B cell (primary cell): ENCODE measurements at regions not wholly inside any gene's neighbourhood (a gene's known extent, or its start where the extent isn't known, plus 50 kb on each side); places are given as distances from the start of the nearest gene placed in this dataset.

Source experiments
- ATAC-seq: fragments of 200-7000 bp; cut with Tn5 transposase; one replicate; pipeline ENCODE4 v1.10.0; 2021; ENCODE audit warnings: low read depth, mild to moderate bottlenecking, moderate number of reproducible peaks, moderate library complexity
- CTCF ChIA-PET: fragments of 350-600 bp; sonication (Branson Sonifier 250); formaldehyde crosslinking; loops from one replicate; lab custom pipeline; 2021; ENCODE audit warnings: antibody characterized with exemption, inconsistent platforms; lab: Charles Lee
- POLR2A ChIA-PET: fragments of 350-600 bp; sonication (Branson Sonifier 250); formaldehyde crosslinking; loops from one replicate; lab custom pipeline; 2021; ENCODE audit warnings: antibody characterized with exemption; lab: Charles Lee
- DNase-seq: peaks from one replicate; pipeline ENCODE4 v3.0.0; 2013
- H2AFZ ChIP-seq: 2 replicates; pipeline ENCODE4 v1.6.1; 2012; ENCODE audit warnings: mild to moderate bottlenecking, low read depth, low read length; ENCODE audit not compliant: insufficient read depth, poor library complexity, severe bottlenecking
- H3K27ac ChIP-seq, 2 donors: 1 replicate in 1 of 2; 2 replicates in 1 of 2; pipeline ENCODE4 v1.5.1; 2012 to 2013; ENCODE audit warnings: low read length in 2 of 2, mild to moderate bottlenecking in 2 of 2, moderate library complexity in 1 of 2
- H3K27me3 ChIP-seq, 4 experiments: fragments of 200-600 bp in 1 of 4; sonication (generic) in 1 of 4; replicated peaks in 1 of 4; 1 replicate in 2 of 4; 2 replicates in 2 of 4; pipeline versions ENCODE4 v1.6.1 to v1.7.0; 2013 to 2016; ENCODE audit warnings: low read length in 3 of 4, mild to moderate bottlenecking in 2 of 4, mixed read lengths in 1 of 4, moderate library complexity in 1 of 4; ENCODE audit not compliant: insufficient read depth in 4 of 4, control insufficient read depth in 3 of 4; ENCODE audit errors: control extremely low read depth in 1 of 4
- H3K36me3 ChIP-seq, 2 experiments: replicated peaks in 1 of 2; 1 replicate in 1 of 2; 2 replicates in 1 of 2; pipeline versions ENCODE4 v1.6.1 to v1.7.1; 2013; ENCODE audit warnings: low read length in 1 of 2; ENCODE audit not compliant: insufficient read depth in 2 of 2, control insufficient read depth in 1 of 2; ENCODE audit errors: control extremely low read depth in 1 of 2, extremely low read depth in 1 of 2
- H3K4me1 ChIP-seq, 2 donors: fragments of 200-600 bp in 1 of 2; sonication (generic) in 1 of 2; 1 replicate in 1 of 2; 2 replicates in 1 of 2; pipeline versions ENCODE4 v1.5.1 to v1.6.1; 2013 to 2017; ENCODE audit warnings: low read length in 2 of 2; ENCODE audit not compliant: control insufficient read depth in 2 of 2, insufficient read depth in 2 of 2
- H3K4me2 ChIP-seq: replicated peaks from 2 replicates; pipeline ENCODE3; 2012; ENCODE audit warnings: mild to moderate bottlenecking, low read depth, low read length; ENCODE audit not compliant: poor library complexity, severe bottlenecking
- H3K4me3 ChIP-seq, 5 experiments: fragments of 200-600 bp in 1 of 5; sonication (generic) in 1 of 5; 1 replicate in 3 of 5; 2 replicates in 2 of 5; pipeline versions ENCODE4 v1.5.1 to v1.7.0; 2011 to 2016; ENCODE audit warnings: low read length in 4 of 5, mild to moderate bottlenecking in 4 of 5, low read depth in 2 of 5, control low read depth in 1 of 5, moderate library complexity in 1 of 5; ENCODE audit not compliant: insufficient read depth in 1 of 5; ENCODE audit errors: control extremely low read depth in 1 of 5, extremely low read depth in 1 of 5
- H3K79me2 ChIP-seq: fragments of 200-600 bp; sonication (generic); one replicate; pipeline ENCODE4 v1.6.0; 2016; ENCODE audit warnings: low read length; ENCODE audit not compliant: control insufficient read depth, insufficient read depth
- H3K9ac ChIP-seq: fragments of 200-600 bp; sonication (generic); 2 replicates; pipeline ENCODE4 v1.6.1; 2017; ENCODE audit warnings: mild to moderate bottlenecking, low read length, moderate library complexity
- H3K9me3 ChIP-seq, 3 donors: one replicate each; pipeline versions ENCODE4 v1.6.1 to v1.7.1; 2013; ENCODE audit warnings: low read length in 2 of 3; ENCODE audit not compliant: control insufficient read depth in 2 of 3, insufficient read depth in 1 of 3; ENCODE audit errors: control extremely low read depth in 1 of 3
- H4K20me1 ChIP-seq: 2 replicates; pipeline ENCODE4 v1.6.0; 2012; ENCODE audit warnings: mild to moderate bottlenecking, low read length; ENCODE audit not compliant: insufficient read depth, control insufficient read depth, poor library complexity, severe bottlenecking
- H3K27ac Mint-ChIP-seq: one replicate; pipeline ENCODE4 v1.8.0; 2021; ENCODE audit warnings: mixed read lengths
- H3K27me3 Mint-ChIP-seq: one replicate; pipeline ENCODE4 v1.8.0; 2021; ENCODE audit warnings: mixed read lengths
- H3K4me1 Mint-ChIP-seq: one replicate; pipeline ENCODE4 v1.8.0; 2021; ENCODE audit warnings: mixed read lengths
- H3K4me3 Mint-ChIP-seq: one replicate; pipeline ENCODE4 v1.8.0; 2021; ENCODE audit warnings: mixed read lengths
- H3K9me3 Mint-ChIP-seq: one replicate; pipeline ENCODE4 v1.8.0; 2022; ENCODE audit warnings: mixed read lengths; ENCODE audit not compliant: insufficient read depth
- EZH2 ChIP-seq: IDR thresholded peaks from 2 replicates; pipeline ENCODE4 v1.6.1; 2012; ENCODE audit warnings: borderline replicate concordance, low read depth, mild to moderate bottlenecking, moderate library complexity, low read length; ENCODE audit not compliant: insufficient read depth, poor library complexity, severe bottlenecking
- WGBS: methylation state at CpG from one replicate; pipeline ENCODE4 v1.1.5; 2013; ENCODE audit warnings: missing lambda C conversion rate; ENCODE audit not compliant: insufficient coverage; 5-methylcytosine and 5-hydroxymethylcytosine counted together
- intact Hi-C: fragments of 100-400 bp; cut with micrococcal nuclease; formaldehyde crosslinking; loops from one replicate; pipeline ENCODE4 v1.10.0; 2022
- TF ChIP-seq, protein P1 (sequence below): fragments of 200-600 bp; IDR thresholded peaks from one replicate; pipeline ENCODE4 v1.8.0; 2022; ENCODE audit warnings: antibody characterized with exemption, mild to moderate bottlenecking

DNA sequence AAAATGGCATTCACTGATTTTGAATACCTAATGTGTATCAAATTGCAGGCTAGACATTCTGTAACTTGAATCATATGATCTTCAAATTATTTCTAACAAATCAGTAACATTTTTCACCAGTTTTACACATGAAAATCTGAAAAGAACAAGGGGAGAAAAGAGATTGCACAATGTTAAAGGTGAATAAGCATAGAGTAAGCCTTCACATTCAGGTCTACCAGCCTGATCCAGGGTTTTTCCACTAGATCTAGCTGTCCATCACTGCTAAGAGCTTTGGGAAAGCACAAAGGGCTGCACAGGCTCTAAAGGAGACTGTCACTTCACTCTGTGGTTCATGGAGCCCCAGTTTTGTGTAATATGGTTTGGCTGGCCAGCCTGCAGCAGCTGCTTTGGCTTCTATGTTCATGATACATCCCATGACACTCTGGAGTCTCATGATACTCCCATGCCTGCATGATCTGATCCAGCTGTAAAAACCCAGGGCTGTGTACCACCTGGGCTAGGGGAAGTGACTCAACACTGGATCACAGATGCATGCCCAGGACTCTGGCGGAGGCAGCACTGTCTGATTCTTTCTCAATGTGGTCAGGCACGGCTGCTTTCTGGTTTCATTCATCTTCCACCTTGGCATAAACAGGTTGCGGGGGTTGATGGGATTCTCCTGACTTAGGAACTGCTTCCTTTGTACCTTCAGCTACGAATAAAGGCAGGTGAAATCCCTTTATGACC lies 859.7 kb downstream of the GALC start:
- no peak overlapping the region for H3K27ac Mint-ChIP-seq
- H3K4me3 Mint-ChIP-seq, result no peak overlapping the region
- H3K4me1 Mint-ChIP-seq, result no peaks in the 10 kb centered on the region
- Histone ChIP-seq H3K9me3 (peaks cover 0 to 10% (median 0%) of the 10 kb centered on the region in 3 donors), H3K27me3 (no peaks in the 10 kb centered on the region), H3K4me2 (no peak overlapping the region), H3K9ac (no peak overlapping the region), H3K27ac (no peak overlapping the region), H2AFZ (no peak overlapping the region), H3K36me3 (no peaks in the 10 kb centered on the region), H3K4me3 (no peak overlapping the region), H3K79me2 (no peaks in the 10 kb centered on the region), H4K20me1 (no peaks in the 10 kb centered on the region), H3K4me1 (no peaks in the 10 kb centered on the region)
- no peak for ATAC-seq
- 72% methylated on average over 3 of the region's 4 CpGs for WGBS
- TF ChIP-seq, protein P1, sequence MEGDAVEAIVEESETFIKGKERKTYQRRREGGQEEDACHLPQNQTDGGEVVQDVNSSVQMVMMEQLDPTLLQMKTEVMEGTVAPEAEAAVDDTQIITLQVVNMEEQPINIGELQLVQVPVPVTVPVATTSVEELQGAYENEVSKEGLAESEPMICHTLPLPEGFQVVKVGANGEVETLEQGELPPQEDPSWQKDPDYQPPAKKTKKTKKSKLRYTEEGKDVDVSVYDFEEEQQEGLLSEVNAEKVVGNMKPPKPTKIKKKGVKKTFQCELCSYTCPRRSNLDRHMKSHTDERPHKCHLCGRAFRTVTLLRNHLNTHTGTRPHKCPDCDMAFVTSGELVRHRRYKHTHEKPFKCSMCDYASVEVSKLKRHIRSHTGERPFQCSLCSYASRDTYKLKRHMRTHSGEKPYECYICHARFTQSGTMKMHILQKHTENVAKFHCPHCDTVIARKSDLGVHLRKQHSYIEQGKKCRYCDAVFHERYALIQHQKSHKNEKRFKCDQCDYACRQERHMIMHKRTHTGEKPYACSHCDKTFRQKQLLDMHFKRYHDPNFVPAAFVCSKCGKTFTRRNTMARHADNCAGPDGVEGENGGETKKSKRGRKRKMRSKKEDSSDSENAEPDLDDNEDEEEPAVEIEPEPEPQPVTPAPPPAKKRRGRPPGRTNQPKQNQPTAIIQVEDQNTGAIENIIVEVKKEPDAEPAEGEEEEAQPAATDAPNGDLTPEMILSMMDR, result no peak
- TF ChIP-seq EZH2, result no peak
- peaks cover 3% of the 10 kb centered on the region for H3K9me3 Mint-ChIP-seq
- no peaks in the 10 kb centered on the region for H3K27me3 Mint-ChIP-seq
- POLR2A ChIA-PET, result no interaction called here
- intact Hi-C loops, result no loop called here
- CTCF ChIA-PET, result no interaction called here
- no peak for DNase-seq

DNA sequence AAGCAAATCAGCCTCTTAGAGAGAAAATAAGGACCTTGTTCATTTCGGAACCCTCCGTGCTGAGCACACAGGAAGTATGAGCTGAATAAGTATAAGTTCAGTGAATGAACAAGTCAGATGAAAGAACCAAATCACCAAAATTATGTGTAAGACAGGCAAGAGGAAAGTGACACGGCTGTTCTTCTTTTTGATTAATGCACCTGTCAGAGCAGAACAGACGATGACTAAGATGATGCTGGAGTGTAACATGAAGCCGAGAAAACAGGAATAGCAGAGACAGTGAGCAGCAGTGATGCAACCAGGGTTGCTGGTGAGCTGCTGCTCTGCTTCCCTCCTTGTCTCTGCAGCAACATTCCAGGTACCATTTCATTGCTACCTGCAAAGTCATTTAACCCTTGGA lies 861.1 kb downstream of the GALC start:
- 66% methylated on average over 5 of the region's 5 CpGs for WGBS
- TF ChIP-seq, protein P1, result no peak
- TF ChIP-seq EZH2, result no peak
- ATAC-seq (no peak), DNase-seq (no peak)
- intact Hi-C loops, result no loop called here
- Histone ChIP-seq H3K9ac (no peak overlapping the region), H4K20me1 (no peaks in the 10 kb centered on the region), H3K27ac (no peak overlapping the region), H2AFZ (no peak overlapping the region), H3K27me3 (no peaks in the 10 kb centered on the region), H3K9me3 (peaks cover 0 to 10% (median 0%) of the 10 kb centered on the region in 3 donors), H3K4me2 (no peak overlapping the region), H3K36me3 (no peaks in the 10 kb centered on the region), H3K4me1 (no peaks in the 10 kb centered on the region), H3K79me2 (no peaks in the 10 kb centered on the region), H3K4me3 (no peak overlapping the region)
- ChIA-PET CTCF (no interaction called here), POLR2A (no interaction called here)
- Mint-ChIP-seq H3K27me3 (no peaks in the 10 kb centered on the region), H3K27ac (no peak overlapping the region), H3K4me3 (no peak overlapping the region), H3K4me1 (no peaks in the 10 kb centered on the region), H3K9me3 (peaks cover 3% of the 10 kb centered on the region)
